ENCODE measurements at regions not wholly inside any gene's neighbourhood (a gene's known extent, or its start where the extent isn't known, plus 50 kb on each side); places are given as distances from the start of the nearest gene placed in this dataset.
"Not testable (repeated sequence)": the region's sequence is repeated elsewhere in the genome, so short reads cannot be mapped to it uniquely, and the experiment has no call there.

DNA sequence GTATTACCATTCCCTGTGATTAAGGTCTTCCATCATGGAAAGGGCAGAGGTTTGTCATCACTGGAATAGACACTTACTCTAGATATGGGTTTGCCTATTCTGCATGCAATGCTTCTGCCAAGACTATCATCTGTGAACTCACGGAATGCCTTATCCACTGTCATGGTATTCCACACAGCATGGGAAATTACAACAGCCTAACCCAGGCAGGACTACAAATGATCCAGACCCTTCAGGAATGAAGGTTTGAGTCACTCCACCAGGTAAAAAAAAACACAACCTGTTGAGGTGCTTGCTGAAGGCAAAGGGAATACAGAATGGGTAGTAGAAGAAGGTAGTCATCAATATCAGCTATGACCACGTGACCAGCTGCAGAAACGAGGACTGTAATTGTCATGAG lies 89.0 kb upstream of the RANBP6 start:
- DNase-seq (ENCODE audit: low read depth in 1 of 2, low spot score in 1 of 2): not testable (repeated sequence)

DNA sequence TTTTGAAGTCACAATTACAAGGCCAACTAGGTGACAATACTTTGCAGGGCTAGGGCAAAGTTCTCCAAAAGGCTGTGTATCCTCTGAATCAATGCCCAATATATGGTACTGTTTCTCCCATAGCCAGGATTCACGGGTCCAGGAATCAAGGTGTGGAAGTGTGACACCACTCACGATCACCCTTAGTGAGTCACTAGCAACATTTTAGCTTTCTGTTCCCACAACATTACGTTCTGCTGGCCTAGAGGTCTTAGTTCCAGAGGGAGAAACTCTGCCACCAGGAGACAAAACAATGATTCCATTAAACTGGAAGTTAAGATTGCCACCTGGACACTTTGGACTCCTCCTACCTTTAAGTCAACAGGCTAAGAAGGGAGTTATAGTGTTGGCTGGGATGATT lies 88.5 kb upstream of the RANBP6 start:
- not testable (repeated sequence) for DNase-seq (ENCODE audit: low read depth in 1 of 2, low spot score in 1 of 2)

DNA sequence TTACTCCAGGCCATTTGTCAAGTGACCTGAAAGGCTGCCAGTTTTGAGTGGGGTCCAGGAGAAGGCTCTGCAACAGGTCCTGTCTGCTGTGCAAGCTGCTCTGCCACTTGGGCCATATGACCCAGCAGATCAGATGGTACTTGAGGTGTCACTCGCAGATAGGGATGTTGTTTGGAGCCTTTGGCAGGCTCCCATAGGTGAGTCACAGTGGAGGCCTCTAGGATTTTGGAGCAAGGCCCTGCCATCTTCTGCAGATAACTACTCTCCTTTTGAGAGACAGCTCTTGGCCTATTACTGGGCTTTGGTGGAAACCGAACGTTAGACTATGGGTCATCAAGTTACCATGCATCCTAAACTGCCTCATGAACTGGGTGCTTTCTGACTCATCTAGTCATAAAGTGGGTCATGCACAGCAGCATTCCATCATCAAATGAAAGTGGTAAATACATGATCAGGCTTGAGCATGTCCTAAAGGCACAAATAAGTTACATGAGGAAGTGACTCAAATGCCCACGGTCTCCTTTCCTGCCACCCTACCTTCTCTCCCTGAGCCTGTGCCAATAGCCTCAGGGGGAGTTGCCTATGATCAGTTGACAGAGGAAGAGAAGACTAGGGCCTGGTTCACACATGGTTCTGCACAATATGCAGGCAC lies 87.0 kb upstream of the RANBP6 start:
- not testable (repeated sequence) for DNase-seq (ENCODE audit: low read depth in 1 of 2, low spot score in 1 of 2)

DNA sequence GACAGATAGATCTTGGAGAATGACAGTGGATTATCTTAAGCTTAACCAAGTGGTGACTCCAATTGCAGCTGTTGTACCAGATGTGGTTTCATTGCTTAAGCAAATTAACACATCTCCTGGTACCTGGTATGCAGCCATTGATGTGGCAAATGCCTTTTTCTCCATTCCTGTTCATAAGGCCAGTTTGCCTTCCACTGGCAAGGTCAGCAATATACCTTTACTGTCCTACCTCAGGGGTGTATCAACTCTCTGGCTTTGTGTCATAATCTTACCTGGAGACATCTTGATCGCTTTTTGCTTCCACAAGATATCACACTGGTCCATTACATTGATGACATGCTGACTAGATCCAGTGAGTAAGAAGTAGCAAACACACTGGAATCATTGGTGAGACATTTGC lies 86.3 kb upstream of the RANBP6 start:
- DNase-seq (ENCODE audit: low read depth in 1 of 2, low spot score in 1 of 2): not testable (repeated sequence)

DNA sequence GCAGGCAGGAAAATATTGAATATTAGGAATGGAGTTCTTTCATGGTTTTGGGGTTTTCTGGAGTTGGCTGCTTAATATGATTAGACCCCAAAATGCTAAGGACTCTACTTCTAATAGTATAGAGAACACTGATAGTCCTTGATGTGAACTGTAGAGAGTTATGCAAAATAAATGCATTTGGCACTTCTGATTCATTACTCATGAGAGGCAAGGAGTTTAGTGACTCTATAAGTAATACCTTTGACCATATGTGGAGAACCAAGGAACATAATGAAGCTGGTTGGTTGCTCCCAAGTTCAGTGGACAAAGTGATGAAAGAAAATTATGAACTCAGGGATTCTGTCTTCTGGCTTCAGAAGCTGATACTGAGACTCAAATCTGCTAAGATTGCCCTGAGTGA lies 83.9 kb upstream of the RANBP6 start:
- DNase-seq (ENCODE audit: low read depth in 1 of 2, low spot score in 1 of 2): not testable (repeated sequence)

DNA sequence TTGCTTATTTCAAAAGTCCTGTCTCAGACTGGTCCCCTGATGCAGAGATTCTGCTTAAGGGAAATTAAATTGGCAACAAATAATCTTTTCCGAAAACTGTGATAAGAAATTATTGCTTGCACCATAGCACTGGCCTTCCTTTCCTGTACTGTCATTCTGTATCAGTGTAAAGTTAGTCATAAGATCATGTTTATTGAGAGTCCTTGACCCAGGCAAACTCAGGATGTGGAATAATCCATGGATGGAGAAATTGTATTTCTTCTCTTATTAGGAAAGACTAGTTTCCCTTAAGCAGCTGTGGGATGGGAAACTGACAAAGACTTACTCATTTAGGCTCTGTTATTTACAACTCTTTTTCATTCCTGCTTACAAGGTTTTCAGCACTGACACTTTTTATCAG lies 83.0 kb upstream of the RANBP6 start:
- DNase-seq (ENCODE audit: low read depth in 1 of 2, low spot score in 1 of 2): no peak

DNA sequence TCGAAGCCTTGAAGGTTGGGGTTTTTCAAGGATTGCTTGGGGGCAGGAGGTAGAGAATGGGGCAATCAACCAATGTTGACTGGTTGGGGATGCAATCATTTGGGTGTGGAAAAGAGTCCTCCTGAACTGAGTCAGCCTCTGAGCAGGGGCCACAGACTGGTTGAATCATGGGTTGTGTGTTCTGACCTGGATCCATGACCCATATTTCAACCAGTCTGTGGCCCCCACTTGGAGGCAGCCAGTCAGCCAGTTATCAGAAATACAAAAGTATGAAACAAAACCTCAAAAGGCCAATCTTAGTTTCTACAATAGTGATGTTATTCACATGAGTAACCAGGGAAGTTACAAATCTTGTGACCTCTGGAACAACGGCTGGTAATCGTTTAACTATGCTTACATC lies 81.4 kb upstream of the RANBP6 start:
- no peak for DNase-seq (ENCODE audit: low read depth in 1 of 2, low spot score in 1 of 2)

DNA sequence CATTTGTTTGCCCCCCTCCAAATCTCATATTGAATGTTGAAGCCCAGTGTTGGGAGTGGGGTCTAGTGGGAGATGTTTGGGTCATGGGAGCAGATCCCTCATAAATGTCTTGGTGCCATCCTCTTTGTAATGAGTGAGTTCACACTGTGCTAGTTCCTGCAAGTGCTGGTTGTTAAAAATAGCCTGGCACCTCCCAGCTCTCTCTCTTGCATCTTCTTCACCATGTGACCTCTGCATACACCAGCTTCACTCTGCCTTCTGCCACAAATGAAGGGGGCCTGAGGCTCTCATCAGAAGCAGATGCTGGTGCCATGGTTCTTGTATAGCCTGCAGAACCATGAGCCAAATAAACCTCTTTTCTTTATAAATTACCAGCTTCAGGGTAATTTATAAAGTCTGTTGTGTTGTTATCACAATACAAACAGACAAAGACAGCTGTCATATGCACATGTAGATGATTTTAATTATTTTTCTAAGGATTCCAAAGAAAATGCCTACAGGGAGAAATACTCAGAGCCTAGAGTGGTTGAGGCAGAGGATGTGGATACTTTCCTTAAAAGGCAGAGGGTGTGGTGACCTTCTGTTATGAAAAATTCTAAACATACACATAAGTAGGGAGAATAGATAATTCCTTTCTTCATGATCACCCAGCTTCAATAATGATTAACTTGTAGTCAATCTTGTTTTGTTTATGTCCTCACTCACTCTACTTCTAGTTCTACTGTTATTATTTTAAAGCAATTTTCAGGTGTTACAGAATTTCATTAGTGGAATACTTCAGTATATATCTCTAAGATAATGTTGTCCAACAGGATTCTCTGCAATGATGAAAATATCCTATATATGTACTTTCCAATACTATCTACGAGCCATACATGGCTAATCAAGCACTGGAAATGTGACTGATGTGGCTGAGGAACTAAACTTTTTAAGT lies 75.1 kb upstream of the RANBP6 start:
- DNase-seq (ENCODE audit: low read depth in 1 of 2, low spot score in 1 of 2): no peak

DNA sequence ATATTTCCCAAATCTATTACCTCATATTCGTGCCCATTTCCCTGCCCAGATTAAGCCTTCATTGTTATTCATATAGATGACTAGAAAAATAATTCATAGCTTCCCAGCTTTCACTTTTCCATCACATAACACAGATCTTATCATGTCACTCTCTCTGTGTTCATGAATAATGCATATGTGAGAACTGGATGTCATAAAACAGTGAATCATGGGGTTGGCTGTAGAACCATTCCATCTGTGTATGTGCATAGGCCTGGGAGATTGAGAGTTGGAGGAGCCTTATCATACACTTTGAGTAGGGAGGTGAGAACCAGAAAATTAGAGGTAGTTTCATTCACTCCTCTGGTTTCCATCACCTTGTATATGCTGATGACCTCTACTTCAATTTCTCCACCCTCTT lies 73.9 kb upstream of the RANBP6 start:
- DNase-seq (ENCODE audit: low read depth in 1 of 2, low spot score in 1 of 2): no peak

DNA sequence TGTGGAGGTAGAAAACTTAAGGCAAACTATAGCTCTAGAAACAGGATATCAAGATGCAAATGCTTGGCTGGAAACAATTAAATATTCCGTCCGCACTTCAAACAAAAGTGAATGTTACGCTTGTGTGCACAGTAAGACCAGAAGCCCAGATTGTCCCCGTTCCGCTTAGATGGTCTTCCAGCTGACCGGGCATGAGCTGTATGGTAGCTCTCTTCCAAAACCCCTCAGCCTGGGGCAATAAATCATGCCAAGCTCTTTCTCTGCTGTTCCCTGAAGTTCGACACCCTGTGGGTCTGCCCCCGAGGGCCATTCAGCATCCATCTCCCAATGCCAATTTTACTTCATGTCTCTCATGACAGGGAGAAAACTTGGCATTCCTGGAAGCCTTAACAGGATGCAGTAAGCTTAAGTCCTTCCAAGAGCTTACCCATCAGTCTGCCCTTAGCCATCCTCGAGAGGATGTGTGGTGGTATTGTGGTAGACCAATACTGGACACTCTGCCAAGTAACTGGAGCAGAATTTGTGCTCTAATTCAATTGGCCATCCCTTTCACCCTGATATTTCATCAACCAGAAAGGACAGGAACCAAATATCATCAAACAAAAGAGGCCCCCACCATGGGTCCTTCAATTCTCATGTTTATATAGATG lies 70.7 kb upstream of the RANBP6 start:
- DNase-seq (ENCODE audit: low read depth in 1 of 2, low spot score in 1 of 2): no peak

DNA sequence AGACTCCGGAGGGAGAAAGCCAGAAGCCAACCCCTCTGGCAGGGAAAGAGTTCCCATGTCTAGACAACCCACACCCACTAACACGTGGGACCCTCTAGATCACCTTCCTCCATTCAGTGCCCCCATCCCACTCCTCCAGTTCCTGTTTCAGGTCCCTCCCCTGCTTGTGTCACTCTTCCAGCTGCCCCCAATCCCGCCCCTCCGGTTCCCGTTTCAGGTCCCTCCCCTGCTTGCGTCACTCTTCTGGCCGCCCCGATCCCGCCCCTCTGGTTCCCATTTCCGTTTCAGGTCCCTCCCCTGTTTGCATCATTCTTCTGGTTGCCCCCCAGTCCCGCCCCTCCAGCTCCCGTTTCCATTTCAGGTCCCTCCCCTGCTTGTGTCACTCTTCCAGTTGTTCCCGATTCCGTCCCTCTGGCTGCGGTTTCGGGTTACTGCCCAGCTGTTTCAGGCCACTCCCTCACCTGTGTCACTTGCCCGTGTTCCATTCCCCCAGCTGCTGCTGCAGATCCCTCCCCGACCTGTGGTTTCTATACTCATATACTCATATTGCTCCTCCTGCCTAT lies 64.8 kb upstream of the RANBP6 start:
- DNase-seq (ENCODE audit: low read depth in 1 of 2, low spot score in 1 of 2): peak; percentile 28 to 49

DNA sequence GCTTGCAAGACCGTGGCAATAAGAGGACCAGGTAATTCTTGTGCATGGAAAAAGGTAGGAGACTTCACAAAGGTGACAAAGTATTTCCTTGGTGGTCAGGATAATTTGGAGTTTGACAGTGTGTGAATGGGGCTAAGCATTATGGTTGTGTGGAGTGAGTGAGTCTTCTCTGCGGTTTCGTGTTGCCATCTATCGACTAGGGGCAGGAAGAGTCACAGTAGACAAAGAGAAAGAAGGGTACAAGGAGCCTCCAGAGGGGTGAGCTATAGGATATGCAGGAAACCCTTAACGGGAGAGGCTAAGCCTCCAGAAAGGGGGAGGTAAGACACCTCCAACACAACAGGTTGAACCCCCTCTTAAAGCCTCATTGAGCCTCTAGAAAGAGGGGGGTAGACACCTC lies 64.0 kb upstream of the RANBP6 start:
- no peak for DNase-seq (ENCODE audit: low read depth in 1 of 2, low spot score in 1 of 2)

DNA sequence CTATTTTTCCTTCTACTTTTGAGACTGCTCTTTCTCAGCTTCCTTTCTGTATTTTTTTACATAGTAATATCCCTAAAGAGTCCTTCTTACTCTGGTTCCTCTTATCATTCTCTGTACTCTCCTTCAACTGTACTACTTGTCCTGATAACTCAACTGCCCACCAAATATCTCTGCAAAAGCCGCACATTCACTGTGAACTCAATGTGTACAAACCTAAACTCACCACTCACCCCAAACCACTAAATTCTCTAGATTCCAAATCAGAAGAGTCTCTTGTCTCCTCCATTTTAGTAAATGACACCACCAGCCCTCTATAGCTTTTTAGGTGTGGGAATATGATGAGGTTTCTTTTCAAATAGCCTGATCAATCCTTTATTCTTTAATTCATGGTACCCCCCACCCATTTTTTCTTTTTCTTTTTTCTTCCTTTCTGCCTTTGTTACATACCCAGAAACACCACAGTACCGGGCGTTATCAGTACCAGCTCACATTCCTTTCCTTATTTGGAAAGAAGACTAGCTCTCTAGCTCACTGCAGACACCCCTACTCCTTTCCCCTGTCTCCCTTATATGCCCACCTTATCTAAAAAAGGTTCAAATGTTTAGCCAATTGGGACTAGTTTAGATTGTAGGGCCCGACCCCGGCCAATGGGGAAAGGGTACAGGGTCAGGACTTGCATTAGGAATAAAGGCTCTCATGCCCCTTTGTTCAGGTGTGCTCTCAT lies 63.1 kb upstream of the RANBP6 start:
- DNase-seq (ENCODE audit: low read depth in 1 of 2, low spot score in 1 of 2): no peak

DNA sequence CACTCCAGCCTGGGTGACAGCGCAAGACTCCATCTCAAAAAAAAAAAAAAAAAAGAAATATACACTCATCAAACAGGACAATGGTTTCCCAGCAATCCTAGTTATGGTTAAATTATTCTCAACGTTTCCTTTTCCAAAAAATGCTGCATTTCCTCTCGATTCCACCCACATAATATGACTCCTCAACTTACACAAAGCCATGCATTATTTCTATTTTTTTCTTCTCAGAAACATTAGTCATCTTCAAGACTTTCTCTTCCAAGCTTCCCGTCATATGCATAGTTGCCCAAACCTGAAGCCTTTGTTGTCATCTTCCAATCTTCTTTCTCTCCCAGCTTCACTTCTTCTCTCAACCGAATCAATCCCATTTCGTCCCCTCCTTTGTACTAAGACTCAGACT lies 61.4 kb upstream of the RANBP6 start:
- DNase-seq (ENCODE audit: low read depth in 1 of 2, low spot score in 1 of 2): no peak

DNA sequence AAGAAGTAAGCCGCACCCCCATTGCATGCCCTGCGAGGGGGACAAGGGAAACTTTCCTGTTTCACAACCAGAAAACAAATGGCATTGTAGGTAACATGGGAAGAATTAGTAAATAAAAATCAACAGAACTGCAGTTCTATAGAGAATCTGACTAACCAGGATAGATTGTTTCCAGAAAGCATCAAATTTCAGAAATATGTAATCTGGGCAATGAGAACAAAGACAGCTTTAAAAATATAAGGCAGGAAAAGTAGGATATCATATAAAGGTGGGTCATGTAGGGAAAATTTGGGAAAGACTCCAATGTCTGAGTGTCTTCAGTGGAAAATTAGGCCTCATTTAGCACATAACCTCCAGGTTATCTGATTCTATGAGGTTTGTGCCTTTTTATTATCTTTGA lies 58.3 kb upstream of the RANBP6 start:
- no peak for DNase-seq (ENCODE audit: low read depth in 1 of 2, low spot score in 1 of 2)

DNA sequence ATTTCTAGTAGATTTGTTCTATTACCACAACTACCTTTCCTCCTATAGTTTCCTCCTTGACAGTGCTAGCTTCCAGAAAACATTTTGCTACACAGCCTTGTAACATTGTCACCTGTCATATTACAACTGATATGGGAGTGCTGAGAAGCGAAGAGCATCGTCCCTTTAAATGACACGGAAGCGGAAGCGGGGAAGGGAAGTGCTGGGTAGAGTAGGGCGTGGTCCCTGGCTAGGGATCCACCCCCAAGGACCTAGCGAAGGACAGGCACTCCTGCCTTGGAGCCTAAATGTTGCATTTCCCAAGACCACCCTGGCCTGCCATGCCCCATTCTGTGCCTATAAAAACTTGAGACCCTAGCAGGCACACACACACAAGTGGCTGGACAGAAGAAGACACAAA lies 57.4 kb upstream of the RANBP6 start:
- no peak for DNase-seq (ENCODE audit: low read depth in 1 of 2, low spot score in 1 of 2)

DNA sequence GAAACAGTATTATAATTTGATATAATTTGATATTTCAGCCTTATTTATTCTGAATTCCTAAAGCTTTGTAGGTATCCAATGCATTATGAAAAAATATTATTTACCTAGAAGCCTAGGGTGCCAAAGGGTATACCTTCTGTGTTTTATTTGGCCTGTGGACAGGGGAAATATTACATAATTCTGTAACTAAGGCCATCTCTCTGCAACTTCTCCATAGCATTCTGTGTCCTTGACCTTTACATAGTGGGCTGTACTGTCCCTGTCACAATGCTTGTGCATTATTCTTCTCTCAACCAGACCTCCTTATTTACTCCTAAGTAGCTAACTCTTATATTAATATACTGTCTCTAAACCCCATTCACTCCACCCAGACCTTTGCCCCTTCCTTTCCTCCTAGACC lies 57.0 kb upstream of the RANBP6 start:
- no peak for DNase-seq (ENCODE audit: low read depth in 1 of 2, low spot score in 1 of 2)

DNA sequence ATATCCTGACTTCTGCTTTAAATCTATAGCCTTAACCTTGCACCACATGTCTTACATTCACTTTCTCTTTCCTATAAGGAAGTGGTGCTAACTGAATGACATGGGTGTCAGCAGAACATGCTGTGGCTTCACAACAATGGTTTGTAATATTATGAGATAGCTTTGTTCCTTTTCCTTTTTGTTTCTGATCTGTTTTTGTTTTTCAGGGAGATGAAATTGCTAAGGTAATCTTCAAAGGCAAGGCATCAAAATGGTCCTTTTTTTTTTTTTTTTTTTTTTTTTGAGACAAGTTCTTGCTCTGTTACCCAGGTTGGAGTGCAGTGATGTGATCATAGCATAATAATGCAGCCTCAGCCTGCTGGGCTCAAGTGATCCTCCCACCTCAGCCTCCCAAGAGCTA lies 53.6 kb upstream of the RANBP6 start:
- no peak for DNase-seq (ENCODE audit: low read depth in 1 of 2, low spot score in 1 of 2)

DNA sequence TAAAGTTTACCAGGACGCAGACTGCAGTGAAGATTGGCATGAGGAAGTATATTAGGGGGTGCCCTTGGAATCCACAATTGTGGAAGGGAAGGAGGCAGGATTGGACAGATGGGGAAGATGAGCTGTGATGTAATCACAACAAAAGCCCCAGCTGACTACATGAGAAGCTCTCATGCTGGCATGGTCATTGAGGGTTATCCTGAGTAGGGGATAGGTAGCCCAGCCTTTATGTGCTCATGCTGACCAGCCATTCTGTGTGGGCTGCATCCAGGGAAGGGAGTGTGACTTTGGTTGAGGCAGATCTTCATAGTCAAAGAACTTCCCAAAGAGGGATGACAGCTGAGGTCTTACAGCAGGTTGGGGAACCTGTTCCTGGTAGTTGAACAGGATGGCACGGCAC lies 52.0 kb upstream of the RANBP6 start:
- DNase-seq (ENCODE audit: low read depth in 1 of 2, low spot score in 1 of 2): no peak

All from activated T-helper 1 cell treated with anti-CD3 and anti-CD28 coated beads, Interleukin-2, amount 50 U/mL, for 16 hours (primary cell).